ENCODE measurements at regions not wholly inside any gene's neighbourhood (a gene's known extent, or its start where the extent isn't known, plus 50 kb on each side); places are given as distances from the start of the nearest gene placed in this dataset.

- TF ChIP-seq EZH2 (IDR thresholded peaks at IDR 0.05; ENCODE audit: borderline replicate concordance, low read length) (no peak), CTCF (IDR thresholded peaks at IDR 0.05; ENCODE audit: low read length) (peak; percentile 39; the same call in 1 of the 2 replicates)
Observed at GRCh38 chr3:137514853-137515252, 249.3 kb upstream of the SOX14 start.

Measured in OCI-LY1 (cell line).